ENCODE measurements at regions not wholly inside any gene's neighbourhood (a gene's known extent, or its start where the extent isn't known, plus 50 kb on each side); places are given as distances from the start of the nearest gene placed in this dataset.

DNA sequence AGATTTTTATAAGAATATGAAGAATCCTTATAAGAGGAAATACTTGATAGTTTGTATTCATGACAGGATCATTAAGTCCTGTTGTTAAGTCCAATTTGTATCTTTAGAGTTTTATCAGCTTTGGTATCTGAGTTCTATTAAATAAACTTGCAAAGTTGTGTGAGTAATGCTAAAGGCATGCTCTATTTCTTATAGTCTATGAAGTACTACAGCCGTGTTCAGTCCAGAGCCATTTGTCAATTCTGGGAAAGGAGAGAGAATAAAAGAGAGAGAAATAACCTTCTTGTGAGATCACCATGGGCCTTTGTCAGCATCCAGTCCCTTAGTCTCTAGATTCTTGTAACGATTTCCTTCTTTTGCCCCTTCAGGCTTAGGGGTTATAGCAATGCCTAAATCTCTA lies 181.2 kb upstream of the POU3F2 start:
- FAIRE-seq: no peak

DNA sequence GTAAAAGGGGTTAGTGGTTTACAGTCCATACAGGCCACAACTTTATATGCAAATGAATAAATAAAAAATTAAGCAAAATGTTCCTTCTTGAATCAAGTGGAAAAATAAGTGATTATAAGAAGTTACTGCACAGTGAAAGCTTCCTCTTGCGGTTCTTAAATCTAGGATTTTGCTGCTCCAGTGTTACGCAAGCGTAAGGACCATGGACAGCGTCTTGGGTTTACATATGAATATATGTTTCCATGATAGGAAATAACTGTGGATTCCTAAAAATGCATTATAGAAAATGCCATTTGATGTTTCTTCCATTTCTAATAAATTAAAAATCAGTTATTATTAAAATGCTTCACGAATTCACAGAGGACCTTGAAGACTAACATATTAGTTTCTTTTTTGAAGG lies 176.6 kb upstream of the POU3F2 start:
- FAIRE-seq: no peak

DNA sequence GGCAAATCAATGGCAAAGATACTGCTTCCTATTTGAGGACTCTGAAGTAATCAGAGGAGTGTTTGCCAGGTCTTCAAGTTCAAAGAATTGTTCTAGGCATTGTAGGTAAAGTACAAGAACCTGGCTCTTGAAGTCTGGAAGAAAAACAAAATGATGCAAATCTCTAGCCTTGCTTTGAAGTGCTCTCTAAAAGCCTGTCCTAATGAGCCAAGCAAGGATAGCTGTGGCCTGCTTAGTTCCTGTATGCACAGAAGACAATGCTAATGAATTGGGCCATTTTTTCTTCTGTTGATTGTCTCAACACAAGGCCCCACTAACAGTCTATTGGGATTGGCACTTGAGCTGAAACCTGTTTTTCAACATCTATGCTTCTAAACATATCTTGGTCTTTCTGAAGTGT lies 165.0 kb upstream of the POU3F2 start:
- FAIRE-seq: no peak

DNA sequence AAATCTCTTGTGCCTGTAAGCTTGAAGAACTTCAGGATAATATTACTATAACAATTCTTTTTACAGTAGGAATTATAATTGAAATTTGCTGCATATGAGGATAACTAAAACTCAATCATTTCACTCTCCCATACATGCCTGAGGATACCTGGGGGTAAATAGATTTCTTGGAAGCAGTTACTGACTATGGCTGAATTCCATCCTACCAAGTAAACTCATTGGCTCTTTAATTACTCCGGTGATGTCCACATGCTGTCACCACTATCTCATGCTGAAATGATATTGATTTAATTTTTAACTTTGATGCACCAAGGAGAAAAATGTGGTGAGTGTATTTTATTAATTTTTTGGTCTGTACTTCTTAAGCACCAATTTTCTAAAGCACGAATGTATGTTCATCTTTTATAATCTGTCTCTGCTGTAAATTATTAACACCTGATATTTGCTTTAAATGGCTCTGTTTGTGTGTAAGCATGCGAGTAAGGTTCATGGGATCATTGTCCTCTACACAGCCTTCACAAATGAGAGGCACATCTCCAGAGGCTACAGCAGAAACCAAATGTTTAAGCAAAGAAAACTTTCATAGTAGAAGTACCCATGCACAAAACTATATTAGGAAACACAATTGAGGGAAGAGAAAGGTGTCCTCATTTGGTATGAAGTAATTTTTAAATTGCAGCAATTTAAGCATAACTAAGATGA lies 164.2 kb upstream of the POU3F2 start:
- FAIRE-seq: no peak

DNA sequence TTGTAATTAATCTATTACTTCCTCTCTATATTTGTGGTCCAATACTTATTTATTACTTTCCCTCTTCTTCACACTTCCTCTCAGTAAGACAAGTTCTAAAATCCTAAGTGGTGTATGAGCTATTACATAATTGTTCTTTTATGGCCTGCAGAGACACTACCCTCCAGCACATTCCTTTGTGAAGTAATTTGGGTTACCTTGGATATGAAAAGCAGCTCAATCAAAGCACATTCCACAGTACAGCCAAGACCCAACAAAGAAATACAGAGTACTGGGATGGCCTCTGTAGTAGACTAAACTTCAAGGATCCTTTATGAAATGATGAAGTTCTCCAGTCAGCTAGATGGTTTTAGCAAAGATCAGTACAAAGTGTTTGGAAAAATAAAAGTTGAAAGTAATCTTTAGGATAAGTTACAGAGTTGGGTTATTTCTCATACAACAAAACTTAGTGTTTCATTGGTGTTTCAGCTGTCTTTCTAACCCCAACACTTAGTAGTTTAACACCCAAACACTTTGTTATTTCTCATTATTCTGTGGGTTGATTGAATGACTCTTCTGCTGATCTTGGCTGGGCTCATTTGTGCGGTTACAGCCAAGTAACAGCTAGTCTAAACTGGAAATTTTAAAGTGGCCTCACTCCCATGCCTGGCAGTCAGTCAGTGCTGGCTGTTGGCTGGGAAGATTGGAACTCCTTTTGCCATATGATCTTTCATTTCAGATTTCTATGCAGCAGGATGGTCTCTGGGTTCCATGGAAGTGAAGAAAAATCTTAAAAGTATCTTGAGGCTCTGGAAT lies 161.5 kb upstream of the POU3F2 start:
- FAIRE-seq: no peak

- FAIRE-seq: no peak
These were observed 155.9 kb upstream of the POU3F2 start for GRCh38 chr6:98678481-98678880.

GRCh38 chr6:98686008-98686601 lies 148.3 kb upstream of the POU3F2 start:
- no peak for FAIRE-seq

DNA sequence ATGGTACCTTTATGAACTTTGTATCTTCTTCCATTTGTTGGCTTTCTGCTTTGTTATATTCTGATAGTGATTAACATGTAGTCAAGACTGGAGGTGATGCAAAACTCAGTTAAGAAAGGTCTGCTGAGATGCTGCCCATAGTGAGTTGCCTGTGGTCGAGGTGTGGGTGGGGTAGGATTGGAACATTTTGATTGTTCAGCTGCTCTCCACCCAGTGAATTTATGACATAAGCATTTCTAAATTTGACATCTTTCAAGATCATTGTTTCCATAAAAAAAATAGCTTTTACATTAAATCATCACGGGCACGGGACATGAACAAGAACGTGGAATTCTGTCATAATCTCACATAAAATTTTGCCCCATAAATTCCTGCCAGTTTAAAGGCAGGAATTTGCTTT lies 146.6 kb upstream of the POU3F2 start:
- FAIRE-seq: no peak

DNA sequence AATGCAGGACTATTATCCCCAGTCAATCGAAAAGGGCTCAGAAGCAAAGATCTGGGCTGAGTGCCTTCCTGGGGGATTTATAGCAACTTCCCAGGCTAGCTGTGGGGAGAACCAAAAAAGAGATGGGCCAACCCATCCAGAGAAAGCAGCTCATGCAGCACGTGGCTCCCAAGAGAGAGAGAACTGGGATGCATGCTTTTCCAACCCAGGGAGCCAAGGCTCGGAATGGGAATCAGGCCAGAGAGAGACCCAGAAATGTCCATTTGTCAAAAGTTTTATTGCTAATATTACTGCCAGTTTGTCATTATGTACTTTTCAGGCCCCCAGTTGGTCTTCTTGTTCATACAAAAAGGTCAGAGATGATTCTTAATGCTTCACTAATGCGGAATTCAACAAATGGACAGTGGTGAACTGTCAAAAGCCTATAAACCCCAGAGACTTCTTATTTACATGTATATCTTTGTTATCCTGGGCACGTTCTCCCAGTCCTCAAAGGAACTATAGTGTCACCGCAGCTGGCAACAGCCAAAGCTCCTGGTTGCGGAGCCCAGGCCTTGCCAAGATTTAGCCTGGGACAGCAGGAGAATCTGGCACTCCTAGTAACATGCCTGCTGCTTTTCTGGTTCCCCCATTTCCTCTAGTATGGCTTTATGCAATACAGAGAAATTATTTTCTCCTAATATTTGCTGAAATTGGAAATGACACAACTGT lies 139.1 kb upstream of the POU3F2 start:
- FAIRE-seq: no peak

DNA sequence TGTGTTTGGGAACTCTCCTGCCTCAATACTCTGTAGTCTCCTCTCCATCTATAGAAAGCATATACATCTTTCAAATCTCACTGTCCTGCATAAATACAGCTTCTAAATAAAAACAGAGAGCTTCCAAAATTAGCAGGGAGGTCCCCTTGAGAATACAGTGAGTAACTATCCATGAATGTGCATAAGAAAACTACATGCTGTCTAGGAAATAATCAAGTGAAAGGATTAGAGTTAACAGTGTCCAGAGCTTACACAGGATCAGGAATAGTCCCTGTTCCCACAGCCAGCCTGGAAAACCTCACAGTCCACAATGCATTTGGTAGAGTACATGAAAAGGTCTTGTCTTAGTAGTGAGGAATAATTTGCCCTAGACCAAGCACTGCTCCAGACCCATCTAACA lies 123.0 kb upstream of the POU3F2 start:
- FAIRE-seq: no peak

GRCh38 chr6:98716341-98716740 lies 118.0 kb upstream of the POU3F2 start:
- FAIRE-seq: no peak

DNA sequence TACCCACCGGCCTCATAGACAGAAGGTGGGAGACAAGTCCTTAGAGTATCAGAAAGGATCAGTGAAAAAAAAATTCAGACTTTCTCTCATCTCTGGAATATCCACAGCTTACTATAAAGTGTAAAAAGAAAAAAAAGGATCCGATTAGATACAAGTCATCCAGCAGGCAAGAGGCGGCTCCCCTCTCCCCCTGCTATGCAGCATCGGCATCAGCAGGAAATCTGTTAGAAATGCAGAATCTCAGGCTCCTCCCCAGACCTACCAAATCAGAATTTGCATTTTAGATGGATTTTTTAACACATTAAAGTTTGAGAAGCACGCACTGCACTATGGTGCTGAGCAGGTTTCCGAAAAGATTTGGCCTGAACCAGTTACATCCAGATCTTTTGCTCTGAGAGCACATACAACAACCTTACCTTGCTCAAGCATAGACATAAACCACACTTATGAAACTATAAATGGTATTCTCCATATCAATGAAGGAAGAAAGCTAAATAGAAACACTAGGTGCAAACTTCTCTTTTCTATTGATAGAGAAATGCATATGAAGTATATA lies 117.0 kb upstream of the POU3F2 start:
- FAIRE-seq: no peak

- no peak for FAIRE-seq
These were observed 116.4 kb upstream of the POU3F2 start for GRCh38 chr6:98717988-98718387.

DNA sequence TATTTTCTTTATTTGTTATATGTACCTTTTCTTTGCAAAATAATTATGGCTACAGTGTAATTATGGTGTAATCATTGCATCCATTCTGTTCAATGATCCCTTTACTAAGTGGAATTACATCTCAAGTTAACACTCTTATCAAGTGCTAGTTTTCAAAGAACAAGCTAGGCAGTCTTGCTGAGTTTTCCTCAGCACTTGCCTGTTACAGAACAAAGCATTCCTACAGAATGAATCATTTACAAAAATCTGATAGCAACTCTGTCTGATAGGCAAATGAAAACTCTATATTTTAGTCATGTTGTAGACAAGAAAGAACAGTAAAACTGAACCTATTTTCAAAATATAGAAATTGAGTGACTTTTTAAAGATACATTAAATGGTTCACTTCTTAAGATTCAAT lies 109.8 kb upstream of the POU3F2 start:
- FAIRE-seq: no peak

GRCh38 chr6:98747273-98747672 lies 87.1 kb upstream of the POU3F2 start:
- FAIRE-seq: no peak

GRCh38 chr6:98747960-98748359 lies 86.4 kb upstream of the POU3F2 start:
- no peak for FAIRE-seq

- FAIRE-seq: no peak
These were observed 74.9 kb upstream of the POU3F2 start for GRCh38 chr6:98759459-98759858.

GRCh38 chr6:98764373-98764911 lies 69.9 kb upstream of the POU3F2 start:
- no peak for FAIRE-seq

DNA sequence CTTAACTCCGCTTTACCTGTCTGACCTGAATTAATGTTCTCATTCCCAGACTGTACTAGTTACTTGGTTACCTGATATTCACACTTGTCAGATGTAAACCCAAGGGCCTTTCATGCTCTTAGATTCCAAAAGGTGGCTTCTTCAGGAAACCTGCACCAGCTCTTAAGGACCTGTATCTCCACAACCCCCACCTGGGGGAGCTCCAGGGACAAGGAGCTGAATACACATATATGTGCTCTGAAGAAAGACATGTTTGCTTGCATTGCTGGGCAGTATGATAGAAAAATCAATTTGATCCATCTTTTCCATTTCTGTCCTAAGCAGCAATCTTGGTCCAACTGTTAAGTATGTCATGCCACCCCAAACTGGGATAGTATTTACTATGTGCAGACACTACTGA lies 64.8 kb upstream of the POU3F2 start:
- no peak for FAIRE-seq

DNA sequence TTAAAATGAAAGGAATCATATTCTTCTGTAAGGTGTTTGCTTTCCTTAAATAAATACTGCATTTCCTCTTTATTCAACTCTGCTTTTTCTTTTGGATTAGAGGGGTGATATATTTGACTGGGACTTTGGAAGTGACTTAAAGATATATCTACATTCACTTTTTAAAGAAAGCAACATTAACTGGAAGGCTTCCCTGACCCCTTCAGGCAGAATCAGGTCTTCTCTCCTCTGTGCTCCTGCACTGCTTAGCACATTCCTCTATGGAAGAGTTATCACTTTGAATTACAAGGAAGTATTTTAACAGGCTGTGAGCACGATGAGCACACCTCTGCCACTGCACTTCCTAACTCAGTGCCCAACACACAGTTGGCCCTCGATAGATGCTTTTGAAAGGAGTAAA lies 59.2 kb upstream of the POU3F2 start:
- no peak for FAIRE-seq

GRCh38 chr6:98777762-98778161 lies 56.6 kb upstream of the POU3F2 start:
- FAIRE-seq: no peak

DNA sequence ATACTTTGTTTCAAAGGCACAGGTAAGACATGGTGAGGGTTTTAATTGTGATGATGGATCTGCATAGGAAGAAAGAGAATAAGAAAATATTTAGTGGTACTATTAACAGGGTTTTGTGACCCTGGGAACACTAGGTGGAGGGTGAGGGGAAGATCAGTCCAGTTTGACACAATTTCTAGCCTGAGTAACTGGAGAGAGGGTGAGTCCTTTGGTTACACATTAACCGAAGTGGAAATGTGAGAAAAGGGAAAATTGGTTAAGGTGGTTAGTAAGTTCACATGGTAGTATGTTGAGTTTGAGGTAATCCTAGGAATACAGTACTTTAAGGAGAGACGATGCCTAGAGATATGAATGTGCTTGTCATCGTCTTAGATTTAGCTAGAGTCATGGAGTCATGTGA lies 54.8 kb upstream of the POU3F2 start:
- no peak for FAIRE-seq

GRCh38 chr6:98782772-98783171 lies 51.6 kb upstream of the POU3F2 start:
- FAIRE-seq: no peak

Data from islet of Langerhans (tissue), 1 donor.